ENCODE measurements at regions not wholly inside any gene's neighbourhood (a gene's known extent, or its start where the extent isn't known, plus 50 kb on each side); places are given as distances from the start of the nearest gene placed in this dataset.

- DNase-seq = no peak
Measured at GRCh38 chr2:226515344-226516055, 284.1 kb downstream of the IRS1 start.

- no peak for DNase-seq
Measured at GRCh38 chr2:226514895-226515294, 284.7 kb downstream of the IRS1 start.

- no peak for DNase-seq
Measured at GRCh38 chr2:226511311-226511710, 288.3 kb downstream of the IRS1 start.

GRCh38 chr2:226508683-226509082 lies 290.9 kb downstream of the IRS1 start:
- DNase-seq = no peak

DNA sequence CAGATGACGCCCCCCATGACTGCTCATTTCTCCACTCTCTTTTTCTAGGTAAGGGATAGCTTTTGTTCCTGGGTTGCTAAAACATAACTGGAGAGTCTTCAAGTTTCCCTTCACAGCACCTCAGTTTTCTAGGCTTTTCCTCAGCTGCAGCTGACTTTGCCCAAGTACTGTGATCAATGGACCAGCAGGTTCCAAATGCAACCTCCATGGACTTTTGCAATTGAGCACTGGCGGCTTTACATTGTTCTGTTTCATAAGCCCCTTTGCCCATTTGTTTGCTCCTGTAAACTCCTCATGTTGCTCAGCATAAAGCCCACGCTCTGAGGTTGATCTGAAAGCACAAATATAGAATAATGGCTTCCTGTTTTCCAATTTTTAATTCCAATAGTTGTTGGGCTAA lies 291.6 kb downstream of the IRS1 start:
- no peak for DNase-seq

DNA sequence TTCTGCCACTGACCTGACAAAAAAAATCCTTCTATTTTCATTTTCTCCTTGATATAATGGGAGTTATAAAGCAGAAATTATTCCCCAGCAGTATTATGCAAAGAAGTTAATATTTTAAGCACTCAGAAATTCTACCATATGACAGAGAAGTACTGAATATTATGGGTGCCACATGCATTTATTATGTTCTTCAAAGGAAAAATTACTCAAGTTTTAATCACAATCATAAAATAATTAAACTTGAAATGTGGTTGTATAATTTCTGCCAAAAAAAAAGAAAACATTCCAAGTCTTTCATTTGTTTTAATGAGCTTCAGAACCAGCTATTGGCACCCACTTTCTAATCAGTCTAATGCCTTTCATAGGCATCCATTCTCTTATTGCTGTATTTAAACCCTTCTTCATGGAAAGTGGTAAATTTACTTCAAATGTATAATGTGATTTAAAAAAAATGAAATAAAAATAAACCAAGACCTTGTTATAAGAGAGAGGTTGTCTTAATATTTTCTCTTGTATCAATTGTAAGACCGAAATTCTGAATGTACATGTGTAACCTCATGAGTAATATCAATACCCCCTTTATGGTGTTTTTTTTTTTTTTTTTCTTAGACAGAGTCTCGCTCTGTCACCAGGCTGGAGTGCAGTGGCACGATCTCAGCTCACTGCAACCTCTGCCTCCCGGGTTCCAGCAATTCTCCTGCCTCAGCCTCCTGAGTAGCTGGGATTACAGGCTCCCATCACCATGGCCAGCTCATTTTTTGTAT lies 302.3 kb downstream of the IRS1 start:
- DNase-seq = no peak

DNA sequence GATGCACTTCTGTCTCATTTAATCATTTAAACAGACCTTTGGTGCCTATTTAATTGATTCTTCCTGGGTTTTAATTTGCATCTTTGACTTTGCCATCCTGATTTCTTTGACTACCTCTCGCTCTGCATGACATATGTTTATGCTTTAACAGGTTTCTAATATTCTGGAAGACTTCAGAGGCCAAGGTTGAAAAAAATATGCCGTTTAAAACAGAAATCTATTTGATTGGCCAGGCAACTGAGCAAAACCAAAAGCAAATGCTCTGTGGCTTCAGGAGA lies 303.4 kb downstream of the IRS1 start:
- DNase-seq = no peak

- no peak for DNase-seq
Measured at GRCh38 chr2:226495466-226496272, 304.0 kb downstream of the IRS1 start.

DNA sequence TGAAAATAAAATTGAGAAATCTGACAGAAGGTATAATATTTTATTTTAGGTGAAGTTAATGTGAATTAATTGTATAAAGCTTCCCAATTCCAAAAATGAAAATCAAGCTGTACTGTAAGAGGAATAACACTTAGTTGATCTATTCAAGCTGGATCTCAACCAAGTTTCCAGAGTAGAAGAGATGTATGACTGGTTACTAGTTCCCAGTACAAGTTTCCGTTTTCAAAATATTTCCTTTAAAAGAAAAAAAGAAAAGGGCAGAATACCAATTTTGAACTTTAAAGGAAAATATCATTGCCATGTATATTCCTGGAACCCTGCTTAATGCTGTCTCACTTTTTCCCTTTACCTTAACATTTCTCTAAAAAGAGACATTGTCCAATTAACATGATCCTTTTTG lies 308.5 kb downstream of the IRS1 start:
- DNase-seq = no peak

DNA sequence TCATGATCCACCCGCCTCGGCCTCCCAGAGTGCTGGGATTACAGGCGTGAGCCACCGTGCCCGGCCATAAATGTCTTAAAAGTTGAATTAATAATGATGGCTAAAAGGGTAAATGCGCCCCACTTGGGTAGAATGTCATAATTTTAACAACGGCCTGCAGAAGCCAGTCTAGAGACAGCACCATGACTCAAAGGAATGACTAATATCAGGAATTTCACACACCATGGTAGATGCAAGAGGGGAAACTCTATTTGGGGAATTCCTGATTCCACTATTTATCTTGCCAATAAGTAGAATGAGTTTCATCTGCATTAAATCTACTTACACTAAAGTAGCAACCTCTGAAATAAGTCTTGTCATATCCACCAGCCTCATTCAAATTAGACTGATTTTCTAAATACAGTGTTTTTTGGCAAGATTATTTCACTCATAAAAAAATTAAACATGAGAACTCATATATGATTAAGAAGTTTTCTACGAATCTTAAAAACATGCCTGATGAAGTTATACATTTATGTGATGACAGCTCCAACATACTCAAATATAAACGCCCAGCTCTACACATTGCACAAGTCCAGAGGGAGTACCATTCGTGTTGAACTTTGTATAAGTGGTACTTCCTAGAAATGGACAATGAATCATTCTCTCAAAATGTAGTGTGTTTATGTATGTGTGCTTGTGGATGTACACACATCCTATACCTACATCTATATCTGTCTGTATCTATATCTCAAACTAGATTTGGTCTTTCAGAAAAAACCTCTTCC lies 309.7 kb downstream of the IRS1 start:
- DNase-seq = no peak

DNA sequence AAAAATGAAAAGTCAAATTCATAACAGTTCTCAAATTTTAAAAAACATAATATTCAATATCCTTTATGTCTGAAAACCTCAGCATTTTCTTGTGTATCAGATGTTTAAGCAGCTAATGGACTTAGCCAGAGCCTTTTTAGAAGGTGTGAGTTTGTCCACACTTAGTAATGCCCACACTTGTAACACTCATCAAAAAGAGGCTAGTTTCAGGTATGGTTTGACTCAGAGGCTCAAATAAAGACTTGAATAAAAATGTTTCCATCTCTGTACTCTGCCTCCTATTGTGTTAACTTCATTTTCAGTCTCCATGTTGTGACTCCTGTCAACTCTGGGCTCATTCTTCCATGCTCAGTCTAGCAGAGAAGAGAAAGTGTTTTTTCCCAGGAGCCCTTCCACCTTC lies 311.6 kb downstream of the IRS1 start:
- no peak for DNase-seq

- DNase-seq = no peak
Measured at GRCh38 chr2:226487573-226487972, 312.0 kb downstream of the IRS1 start.

DNA sequence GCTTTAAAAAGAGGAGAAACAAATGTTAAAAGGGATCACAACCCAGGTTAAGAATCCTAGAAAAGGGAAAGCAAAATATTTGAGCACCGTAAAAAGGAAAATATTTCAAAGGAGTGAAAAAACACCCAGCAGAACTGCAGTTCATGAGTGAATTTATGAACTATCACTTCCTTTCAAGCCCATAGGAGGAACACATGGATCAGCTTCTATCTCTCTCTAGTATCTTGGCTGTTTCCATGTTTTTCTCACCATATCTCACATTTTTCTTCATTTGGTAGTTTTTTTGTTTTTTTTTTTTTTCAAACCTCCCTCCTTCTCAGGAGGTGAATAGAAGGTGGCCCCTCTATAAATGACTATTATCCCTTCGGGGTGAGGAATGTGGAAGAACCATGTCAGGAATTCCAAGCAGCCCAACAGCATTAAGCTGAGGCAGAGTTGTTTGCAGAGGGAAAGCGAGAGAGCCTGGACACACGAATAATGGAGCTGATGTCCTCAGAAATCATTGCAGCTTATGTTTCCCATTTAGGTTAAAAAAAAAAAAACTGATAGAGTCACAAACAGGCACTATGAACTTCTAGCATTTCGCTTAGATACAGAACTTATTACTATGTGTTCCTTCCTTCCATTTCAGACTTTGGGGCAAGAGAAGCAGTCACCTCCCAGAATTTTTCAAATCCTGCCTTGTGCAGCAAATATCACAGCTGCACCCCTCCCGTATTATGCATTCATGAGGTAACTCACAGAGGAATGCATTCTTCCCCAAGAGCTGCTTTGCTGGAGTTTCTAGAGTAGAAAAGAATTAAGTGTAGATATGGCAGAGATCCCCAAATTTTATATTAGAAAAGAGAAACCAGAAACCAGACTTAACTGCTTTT lies 315.6 kb downstream of the IRS1 start:
- no peak for DNase-seq

DNA sequence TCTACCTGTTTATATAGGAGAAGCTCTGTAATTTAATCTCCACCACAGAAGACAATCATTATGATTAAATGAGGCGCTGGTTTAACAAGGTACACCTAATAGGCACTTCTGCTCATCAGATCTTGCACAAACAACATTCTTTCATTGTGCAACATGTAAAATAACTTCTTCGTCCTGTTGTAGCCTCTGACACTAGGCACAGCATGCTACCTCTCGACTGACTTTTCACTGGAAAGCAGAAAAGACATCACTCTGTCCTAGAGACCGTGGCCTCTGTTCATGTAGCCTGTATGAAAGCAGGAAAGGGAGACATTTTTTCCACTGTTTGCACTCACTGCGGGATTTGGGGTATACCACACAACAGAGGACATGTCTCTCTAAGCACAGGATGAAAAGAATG lies 316.5 kb downstream of the IRS1 start:
- no peak for DNase-seq

- DNase-seq = no peak
Measured at GRCh38 chr2:226478109-226478809, 321.4 kb downstream of the IRS1 start.

- DNase-seq = no peak
Measured at GRCh38 chr2:226477221-226478108, 322.2 kb downstream of the IRS1 start.

GRCh38 chr2:226475650-226476049 lies 324.0 kb downstream of the IRS1 start:
- DNase-seq = no peak

DNA sequence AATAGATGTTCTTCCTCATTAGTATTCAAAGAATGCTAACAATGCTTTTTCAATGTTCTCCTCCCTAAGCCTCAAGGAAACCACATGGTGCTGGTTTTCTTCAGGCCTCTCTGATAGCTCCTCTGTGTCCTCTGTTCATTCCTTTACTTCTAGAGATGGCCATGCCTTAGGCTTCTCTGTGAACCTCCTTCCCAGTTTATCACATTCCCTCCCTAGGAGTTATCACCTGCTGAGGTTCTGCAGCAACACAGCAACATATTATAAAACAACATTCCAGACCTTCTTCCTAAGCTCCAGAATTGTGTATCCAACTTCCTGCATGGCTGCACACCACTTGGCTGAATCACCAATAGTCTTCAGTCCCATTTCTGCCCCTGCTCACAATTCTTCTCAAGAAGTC lies 325.5 kb downstream of the IRS1 start:
- DNase-seq = no peak

- DNase-seq = no peak
Measured at GRCh38 chr2:226471987-226472470, 327.6 kb downstream of the IRS1 start.

DNA sequence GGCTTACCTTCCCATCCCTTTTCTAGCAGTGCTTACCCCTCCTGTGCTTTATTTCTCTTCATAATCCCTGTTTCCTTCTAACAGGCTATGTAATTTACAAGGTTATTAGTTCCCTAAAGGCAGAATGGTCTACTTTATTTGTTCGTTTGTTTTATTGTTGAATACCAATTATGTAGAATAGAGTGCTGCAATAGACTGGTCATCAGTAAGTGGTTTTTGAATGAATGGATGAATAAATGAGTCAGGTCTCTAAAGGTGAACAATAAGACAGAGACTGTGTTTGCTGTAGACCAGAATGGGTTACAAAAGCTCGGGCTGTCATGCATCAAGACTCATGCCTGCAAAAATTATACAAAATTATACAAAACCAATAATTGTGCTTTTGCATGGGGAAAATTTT lies 332.0 kb downstream of the IRS1 start:
- no peak for DNase-seq

All from stimulated activated CD4-positive, alpha-beta T cell treated with anti-CD3 and anti-CD28 coated beads, Interleukin-1b, Interleukin-23, amount 100 ng/mL, for 48 hours (primary cell).